Activated CD8-positive, alpha-beta memory T cell treated with anti-CD3 and anti-CD28 coated beads for 1 hour (primary cell): ENCODE measurements at regions not wholly inside any gene's neighbourhood (a gene's known extent, or its start where the extent isn't known, plus 50 kb on each side); places are given as distances from the start of the nearest gene placed in this dataset.
"Not testable (repeated sequence)": the region's sequence is repeated elsewhere in the genome, so short reads cannot be mapped to it uniquely, and the experiment has no call there.

Experiments
- DNase-seq, 2 donors: peaks; one replicate each; pipeline ENCODE4 v3.0.0-alpha.2; 2020; ENCODE audit warnings: low read depth in 1 of 2; ENCODE audit errors: extremely low read depth in 1 of 2

DNA sequence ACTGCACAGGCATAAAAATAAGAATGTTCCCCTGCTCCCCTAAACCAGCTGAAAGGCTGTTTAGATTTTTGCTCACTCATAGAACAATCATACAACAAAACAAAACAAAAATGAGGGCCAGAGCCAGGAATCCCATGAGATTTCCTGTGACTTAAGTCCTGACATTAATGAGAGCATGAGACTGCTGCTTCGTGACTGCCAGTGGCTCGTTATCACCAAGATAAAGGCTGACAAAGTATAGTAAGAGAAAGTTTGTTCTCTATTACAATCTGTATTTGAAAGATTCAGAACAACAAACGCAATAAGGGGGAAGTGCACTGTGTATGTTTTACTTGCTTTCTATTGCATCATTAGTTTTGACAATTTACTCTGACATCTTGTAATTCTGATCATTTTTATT lies 837.1 kb upstream of the C9orf72 start:
- no peak for DNase-seq

DNA sequence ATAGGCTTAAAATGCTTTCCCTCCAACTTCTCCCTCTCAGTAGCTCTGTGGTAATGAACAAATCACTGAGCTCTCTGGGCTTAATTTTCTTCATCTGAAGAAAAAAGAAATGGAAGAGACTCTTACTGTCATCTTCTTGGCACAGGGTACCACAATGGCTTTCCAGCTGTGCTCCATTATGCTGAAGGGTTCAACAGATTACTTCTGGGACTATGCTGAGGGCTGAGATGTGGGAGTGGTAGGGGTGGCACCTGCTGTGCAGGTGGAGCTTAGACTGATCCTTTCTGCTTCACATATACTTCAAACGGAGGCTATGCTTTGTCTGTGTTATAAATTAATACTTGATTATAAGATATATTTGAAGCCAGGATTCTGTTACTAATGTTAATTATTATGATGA lies 840.2 kb upstream of the C9orf72 start:
- no peak for DNase-seq

DNA sequence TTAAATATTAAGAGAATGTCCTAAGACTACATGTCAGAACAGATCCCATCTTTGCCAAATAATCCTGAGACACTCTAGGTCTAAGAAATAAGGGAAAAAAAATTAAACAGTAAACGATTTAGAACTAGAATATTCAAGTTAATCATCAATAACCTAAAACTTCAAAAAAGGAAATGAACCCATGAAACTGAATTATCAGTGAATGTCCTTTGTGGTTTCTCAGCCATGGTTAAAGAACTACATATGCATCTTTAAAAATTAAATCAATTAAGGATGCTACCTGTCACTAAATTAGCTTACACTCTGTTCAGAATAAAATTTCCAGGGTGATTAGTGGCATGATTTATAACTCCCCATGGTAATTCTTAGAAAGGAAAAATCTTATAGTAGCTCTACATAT lies 850.0 kb upstream of the C9orf72 start:
- DNase-seq, result no peak

DNA sequence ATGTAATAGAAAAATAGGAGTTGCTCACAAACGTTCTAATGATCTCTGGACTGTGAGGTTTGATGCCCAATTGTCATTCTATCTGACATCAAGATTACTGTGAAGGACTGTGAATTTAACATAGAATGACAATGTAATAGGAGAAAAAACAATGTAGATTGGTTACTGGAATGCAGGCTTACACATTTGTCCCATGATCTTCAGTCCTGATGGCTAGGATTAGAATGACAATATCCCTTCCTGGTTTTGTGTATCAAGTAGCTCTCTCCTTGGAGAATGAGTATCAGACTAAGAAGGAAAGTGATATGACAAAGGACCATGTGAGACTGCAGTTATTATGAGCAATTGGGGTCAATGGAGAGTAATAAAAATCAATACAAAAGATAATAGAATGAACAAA lies 862.2 kb upstream of the C9orf72 start:
- DNase-seq, result no peak

DNA sequence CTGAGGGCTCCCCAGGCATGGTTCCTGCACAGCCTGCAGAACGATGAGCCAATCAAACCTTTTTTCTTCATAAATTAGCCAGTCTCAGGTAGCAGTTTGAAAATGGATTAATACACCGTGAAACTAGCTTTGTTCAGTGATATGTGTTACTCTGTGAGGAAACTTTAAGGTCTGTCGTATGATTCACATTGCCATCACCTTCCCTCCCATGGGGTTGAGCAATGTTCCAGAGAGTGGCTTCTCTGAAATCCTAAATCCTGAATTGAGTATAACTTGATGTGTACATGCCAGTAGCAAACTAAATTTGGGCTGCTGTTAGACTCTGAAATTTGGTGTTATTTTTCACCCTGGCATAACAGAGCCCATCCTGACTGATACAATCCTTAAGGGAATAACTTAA lies 866.4 kb upstream of the C9orf72 start:
- DNase-seq, result no peak

DNA sequence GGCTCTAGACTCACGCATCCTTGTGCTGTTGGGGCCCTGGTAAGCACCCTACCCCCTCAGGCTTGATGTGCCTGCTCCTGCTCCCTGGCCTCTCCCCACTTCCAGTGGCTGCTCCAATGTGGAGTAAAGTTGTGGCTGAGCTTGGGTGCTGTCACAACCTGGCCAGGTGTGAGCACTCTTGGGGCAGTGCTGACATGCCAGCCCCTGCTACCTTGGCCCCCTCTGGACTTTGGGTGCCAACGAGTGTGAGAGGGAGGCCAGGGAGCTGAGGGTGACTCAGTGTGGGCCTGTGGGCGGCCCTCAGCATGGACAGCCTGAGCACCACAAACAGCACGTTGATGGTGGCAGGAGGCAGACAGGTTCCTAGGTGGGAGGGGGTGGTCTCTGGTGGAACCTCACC lies 870.2 kb upstream of the C9orf72 start:
- DNase-seq, result no peak

DNA sequence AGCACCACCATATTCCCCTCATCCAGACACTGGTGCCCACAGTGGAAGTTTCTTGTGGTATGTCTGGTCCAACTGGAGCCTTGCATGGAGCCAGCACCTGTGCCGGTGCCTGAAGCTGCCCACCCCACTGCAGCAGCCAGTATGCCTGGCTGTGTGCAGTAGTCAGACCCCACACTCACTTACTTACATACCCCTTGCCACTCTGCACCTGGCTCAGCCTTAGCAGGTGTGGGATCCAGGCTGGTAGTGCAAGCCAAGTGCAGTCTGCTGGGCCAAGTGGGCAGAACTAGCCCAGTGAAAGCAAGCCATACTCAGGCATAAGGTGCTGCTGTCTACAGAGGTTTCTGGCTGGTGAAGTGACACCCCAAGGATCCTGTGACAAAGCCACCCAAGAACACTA lies 871.4 kb upstream of the C9orf72 start:
- DNase-seq, result no peak

DNA sequence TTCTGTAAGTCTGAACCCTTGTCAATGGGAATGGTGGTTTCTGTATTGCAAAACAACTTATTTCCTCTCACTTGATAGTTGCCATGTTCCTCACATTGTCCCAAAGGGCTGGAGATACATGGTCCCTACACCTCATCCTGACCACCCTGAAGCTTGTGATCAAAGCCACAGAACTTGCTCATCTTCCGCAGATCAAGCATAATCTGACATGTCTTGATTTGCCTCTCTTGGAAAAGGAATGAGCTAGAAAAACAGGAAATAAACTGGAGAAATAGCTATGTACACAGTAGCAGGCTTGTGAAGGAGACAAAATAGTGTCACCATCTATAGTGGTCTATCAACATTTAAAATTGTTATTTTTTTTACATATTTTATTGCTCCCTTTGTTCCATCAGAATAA lies 871.9 kb upstream of the C9orf72 start:
- DNase-seq, result no peak

DNA sequence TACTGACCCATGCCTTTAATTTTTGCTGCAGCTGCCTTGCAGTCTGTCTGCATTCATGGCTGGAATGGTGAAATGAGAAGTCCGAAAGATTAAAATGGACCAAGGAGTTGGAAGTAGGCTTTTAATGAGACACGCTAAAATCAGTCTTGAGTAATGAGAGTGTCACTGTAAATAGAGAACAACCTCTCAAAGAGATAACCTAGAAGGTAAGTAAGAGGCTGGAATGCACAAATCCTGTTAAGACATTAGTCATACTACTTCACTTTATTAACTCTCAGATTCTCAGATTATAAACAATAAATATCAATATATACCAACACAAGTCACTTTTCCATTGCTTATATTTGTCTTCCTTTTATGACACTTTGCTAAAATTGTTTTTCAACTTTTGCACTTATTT lies 880.6 kb upstream of the C9orf72 start:
- no peak for DNase-seq

DNA sequence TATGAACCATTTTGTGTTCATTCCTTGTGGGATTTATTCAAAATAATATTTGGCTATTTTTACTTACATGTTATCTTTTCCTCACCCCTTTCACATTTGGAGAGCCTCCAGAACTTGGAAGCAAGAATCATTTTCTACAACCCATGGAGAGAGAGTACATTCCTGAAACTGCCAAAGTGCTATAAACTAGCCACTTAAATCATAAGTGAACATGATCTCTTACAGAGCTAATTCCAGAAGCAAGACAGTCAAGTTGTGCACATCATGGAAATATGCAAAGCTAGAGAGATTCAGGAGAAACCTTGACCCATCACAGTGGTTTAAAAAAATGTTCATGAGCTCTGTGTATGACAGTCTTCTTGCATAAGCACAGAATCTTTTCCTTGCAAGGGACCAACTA lies 883.6 kb upstream of the C9orf72 start:
- DNase-seq, result no peak

DNA sequence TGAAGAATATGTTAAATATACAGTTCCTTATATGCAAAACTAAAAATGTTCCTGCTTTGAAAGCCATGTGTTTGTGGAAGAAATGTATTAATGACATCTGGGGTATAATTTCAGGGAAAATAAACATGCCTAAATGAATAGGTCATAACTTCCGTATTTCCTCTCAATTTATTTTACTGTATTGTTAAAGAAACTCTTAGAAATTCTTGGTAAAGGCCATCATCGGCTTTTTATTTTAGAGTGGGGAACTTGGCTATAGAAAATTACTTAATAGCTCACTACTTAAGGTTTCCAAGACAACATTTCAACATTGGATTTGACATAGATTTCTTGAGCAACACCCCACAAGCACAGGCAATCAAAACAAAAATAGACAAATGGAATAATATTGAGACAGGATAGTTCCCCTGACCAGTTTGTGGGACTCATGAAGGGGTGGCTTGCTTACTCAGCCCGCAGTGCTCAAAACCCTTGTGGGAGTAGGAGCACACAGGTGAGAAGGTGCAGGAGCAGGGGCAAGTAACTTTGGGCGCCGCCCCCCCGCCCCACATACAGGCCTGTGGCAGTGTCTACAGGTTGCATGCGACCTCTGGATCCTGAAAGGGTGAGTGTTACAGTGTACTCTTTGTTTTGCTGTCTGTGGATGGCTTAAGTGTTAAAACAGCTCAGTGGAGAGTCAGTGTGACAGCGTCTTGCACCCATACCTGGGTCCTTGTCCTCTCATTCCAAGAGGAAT lies 891.4 kb upstream of the C9orf72 start:
- DNase-seq, result no peak

DNA sequence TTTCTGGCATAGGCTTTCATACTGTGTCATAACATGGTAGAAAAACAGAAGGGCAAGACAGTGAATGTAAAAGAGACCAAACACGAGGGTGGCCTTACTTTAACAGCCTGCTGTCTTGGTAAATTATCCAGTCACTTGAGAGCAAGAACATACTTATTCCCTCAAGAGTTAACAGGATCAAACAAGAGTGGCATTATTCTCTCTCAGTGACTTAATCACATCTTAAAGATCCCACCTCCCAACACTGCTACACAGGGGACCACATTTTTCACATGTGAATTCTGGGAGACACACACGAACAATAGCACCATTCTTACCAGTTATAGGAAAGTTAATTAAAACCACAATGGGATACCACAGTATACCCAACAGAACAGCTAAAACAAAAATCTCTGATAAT lies 898.0 kb upstream of the C9orf72 start:
- no peak for DNase-seq

DNA sequence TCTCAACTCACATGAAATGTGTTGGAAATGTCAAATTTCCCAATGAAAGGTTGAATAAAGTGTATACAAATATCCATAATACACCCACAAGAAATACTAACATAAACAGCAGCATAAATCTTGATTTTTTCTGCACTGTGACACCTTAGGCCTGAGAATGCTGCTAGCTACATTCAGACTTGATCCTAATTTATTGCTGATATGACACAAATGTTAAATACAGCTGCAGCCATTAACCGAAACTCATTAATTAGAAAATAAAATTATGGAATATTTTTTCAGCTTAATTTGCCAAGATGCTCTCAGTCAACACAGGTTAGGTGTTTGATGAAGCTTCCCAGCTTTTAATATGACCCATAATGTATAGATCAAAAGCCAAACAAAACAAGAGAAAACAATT lies 914.3 kb upstream of the C9orf72 start:
- DNase-seq, result no peak

DNA sequence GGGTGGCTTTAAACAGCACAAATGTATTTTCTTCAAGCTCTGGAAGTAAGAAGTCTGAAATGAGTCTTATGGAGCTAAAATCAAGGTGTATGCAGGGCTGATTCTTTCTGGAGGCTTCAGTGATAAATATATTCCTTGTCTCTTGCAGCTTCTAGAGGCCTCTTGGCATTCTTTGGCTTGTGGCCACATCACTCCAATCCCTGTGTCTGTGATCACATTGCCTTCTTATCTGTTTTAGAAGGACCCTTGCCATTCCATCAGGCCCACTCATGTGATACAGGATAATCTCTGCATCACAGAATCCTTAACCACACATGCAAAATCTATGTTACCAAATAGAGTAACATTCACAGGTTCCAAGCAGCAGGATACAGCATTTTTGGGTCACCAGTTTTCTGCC lies 917.8 kb upstream of the C9orf72 start:
- no peak for DNase-seq

DNA sequence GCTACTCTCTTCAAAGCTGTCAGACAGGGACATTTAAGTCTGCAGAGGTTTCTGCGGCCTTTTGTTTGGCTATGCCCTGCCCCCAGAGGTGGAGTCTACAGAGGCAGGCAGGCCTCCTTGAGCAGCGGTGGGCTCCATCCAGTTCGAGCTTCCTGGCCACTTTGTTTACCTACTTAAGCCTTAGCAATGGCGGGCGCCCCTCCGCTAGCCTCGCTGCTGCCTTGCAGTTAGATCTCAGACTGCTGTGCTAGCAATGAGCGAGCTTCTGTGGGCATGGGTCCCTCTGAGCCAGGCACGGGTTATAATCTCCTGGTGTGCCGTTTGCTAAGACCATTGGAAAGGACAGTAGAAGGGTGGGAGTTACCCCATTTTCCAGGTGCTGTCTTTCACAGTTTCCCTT lies 924.9 kb upstream of the C9orf72 start:
- DNase-seq, result not testable (repeated sequence)

DNA sequence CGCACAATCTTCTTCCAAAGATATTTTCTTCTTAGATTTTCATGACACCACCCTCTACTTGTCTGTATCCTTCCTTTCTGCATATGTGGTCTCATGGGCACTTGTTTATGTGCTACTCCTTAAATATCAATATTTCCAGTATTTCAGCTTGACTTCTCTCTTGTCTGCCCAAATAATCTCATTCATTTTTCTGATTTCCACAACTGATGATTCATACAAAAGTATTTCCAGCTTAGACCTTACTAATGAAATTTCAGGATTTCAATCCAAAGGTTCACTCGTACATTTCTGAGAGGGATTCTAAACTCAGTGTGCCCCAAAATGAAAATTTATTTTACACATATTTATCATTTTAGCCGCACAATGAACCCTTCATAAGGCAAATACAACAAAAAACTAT lies 928.9 kb upstream of the C9orf72 start:
- DNase-seq, result no peak

DNA sequence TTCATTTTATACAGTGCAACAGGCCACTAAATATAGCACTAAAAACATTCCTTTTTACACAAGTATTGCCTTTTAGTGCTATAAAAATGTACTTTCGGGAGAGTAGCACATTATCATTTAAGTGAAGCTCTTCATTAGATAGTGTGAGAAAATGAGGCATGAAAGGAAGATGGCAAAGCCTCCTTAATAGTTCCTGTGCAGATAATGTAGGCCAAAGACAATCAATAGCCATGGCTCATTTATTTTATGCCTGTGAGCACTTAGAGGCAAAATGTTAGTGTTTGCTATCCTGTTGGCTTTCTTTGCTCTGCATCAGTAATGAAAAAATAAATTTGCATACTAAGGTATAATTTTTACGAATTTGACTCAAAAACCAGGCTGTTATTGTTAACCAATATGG lies 929.5 kb upstream of the C9orf72 start:
- no peak for DNase-seq

DNA sequence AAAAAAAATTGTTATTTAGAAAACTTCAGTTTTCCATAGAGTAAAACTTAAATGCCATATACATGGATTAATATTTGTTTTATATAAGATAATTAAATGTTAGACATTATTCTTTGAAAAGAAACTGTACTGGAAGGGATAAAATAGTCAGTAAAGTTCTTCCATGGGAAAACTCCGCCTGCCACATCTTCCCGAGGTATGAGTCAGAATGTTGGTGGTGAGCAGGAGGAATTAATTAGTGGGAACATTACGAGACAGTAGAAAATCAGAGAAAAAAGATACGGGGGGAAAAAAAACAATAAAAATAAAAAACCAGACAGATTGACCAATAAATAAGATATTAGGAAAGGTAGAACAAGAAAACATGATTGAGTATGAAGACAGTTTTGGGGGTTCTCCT lies 930.3 kb upstream of the C9orf72 start:
- no peak for DNase-seq

DNA sequence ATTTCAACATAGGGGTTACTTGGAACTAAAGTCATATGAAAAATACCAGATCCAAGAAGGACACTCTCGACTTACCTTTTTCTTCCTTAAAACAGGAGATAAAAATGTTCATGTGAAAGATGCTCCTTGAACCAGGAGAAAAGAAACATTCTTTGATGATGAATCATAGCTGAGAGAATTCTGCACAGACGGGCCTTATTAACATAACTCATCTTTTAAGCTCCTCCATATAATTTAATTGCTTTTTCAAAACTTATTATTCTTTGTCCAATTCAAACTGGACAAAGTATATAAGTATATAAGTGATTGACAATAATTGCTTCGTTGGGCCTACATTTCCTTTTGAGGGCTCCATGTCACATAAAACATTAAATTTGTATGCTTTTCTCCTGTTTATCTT lies 945.2 kb upstream of the C9orf72 start:
- DNase-seq, result no peak

DNA sequence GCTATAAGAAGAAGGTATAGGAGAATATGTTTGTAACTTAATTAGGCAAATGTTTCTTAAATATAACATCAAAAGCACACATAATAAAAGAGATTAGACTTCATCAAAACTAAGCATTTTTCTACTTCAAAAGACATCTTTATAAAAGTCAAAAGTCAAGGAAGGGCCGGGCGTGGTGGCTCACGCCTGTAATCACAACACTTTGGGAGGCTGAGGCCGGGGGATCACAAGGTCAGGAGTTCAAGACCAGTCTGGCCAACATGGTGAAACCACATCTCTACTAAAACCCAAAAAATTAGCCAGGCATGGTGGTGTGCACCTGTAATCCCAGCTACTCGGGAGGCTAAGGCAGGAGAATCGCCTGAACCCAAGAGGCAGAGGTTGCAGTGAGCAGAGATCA lies 951.0 kb upstream of the C9orf72 start:
- not testable (repeated sequence) for DNase-seq

DNA sequence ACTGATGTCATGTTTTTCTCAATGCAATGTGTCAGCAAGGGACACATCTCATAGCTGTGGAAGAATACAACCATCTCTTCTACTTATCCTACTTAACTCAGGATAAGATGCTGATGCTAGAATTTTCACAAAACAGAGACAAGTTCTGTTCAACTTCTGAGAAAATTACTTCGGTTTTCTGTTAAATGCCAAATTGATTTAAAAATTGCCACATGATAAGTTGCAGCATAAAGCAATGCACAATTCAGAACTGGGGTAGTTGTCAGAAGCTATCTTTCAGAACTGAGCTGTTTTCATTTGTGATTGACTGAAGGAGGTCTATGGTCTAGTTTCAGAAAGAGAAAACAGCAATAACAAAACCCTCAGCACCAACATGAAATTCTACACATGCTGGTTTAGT lies 954.8 kb upstream of the C9orf72 start:
- no peak for DNase-seq

DNA sequence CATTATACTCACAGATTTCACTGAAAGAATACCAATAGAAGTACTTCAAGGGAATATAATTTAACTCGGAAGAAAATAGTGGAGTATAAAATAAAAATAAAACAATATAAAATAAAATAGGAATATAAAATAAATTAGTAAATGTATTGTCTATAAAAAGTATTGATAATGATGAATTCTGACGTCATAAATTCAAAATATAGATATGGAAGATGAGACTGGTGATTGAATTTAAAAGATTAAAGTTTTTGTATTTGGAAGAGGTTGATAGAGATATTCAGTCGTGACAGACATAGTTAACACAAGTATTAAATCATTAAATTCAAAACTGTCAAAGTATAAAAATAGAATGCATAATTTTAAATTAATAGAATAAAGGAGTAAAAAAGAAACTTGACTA lies 964.9 kb upstream of the C9orf72 start:
- DNase-seq, result no peak

DNA sequence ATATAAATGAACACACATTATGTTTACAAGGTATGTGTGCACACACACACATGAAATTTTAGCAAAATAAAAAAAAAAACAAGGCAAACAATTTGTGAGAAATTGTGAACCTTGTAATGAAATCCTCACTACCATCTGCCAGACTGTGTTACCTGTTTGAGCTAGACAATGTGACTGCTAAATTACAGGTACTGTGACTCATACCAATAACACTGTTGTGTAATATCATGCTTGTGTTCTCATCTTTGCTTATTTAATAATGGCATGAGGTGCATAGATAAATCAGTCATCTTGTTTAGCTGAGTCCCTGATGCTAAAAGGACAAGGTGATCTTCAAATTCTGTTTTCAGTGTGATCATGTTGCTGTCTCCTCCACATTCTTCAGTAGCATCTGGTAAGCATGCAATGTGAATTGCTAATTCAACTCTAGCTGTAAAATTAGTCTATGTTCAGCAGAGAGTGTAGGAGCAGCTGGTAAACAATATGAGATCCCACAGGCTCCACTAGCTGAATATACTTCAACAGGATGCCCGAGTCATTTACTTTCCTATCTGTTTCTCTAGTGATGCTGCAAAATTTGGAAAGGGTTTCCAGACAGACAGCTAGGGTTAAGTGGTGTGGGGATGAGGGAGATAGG lies 966.3 kb upstream of the C9orf72 start:
- DNase-seq, result no peak
